ENCODE measurements at regions not wholly inside any gene's neighbourhood (a gene's known extent, or its start where the extent isn't known, plus 50 kb on each side); places are given as distances from the start of the nearest gene placed in this dataset.

DNA sequence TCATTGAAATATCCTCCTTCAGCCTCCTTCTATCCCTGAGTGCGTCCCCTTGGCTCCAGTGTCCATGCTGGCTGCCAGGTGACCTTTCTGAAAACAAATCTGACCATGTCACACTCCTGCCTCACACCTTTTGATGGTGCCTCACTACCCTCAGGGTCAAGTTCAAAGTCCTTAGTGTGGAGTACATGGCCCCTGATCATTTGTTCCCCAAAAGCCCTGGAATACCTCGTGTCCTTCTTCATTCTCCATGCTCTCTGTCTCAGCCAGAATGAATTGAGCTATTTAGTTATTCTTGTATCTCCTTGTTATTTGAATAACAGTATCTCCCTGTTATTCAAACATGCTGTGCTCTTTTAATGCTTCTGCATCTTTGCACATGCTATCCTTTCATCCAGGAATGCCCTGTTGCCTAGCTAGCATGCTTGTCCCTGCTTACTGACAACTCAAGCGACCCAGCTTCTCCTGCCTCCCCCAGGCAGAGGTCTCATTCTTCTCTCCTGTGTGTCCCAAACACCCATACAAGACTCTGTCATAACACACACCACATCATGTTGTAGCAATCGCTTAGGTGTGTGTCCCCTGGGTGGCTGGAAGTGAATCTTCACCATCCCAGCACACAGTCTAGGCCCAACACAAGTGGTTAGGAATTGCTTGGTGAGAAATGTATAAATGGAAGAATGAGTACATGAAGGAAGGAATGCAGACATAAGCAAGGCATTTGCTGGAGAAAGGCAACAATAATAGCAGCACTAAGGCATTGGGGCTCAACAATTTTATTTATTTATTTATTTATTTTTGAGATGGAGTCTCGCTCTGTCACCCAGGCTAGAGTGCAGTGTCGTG lies 144.0 kb downstream of the DDX1 start:
- DNase-seq (ENCODE audit: low read depth) = no peak
- TF ChIP-seq, protein P1, sequence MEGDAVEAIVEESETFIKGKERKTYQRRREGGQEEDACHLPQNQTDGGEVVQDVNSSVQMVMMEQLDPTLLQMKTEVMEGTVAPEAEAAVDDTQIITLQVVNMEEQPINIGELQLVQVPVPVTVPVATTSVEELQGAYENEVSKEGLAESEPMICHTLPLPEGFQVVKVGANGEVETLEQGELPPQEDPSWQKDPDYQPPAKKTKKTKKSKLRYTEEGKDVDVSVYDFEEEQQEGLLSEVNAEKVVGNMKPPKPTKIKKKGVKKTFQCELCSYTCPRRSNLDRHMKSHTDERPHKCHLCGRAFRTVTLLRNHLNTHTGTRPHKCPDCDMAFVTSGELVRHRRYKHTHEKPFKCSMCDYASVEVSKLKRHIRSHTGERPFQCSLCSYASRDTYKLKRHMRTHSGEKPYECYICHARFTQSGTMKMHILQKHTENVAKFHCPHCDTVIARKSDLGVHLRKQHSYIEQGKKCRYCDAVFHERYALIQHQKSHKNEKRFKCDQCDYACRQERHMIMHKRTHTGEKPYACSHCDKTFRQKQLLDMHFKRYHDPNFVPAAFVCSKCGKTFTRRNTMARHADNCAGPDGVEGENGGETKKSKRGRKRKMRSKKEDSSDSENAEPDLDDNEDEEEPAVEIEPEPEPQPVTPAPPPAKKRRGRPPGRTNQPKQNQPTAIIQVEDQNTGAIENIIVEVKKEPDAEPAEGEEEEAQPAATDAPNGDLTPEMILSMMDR (IDR thresholded peaks at IDR 0.05; ENCODE audit: control insufficient read depth, extremely low read depth, insufficient read depth) = no peak

DNA sequence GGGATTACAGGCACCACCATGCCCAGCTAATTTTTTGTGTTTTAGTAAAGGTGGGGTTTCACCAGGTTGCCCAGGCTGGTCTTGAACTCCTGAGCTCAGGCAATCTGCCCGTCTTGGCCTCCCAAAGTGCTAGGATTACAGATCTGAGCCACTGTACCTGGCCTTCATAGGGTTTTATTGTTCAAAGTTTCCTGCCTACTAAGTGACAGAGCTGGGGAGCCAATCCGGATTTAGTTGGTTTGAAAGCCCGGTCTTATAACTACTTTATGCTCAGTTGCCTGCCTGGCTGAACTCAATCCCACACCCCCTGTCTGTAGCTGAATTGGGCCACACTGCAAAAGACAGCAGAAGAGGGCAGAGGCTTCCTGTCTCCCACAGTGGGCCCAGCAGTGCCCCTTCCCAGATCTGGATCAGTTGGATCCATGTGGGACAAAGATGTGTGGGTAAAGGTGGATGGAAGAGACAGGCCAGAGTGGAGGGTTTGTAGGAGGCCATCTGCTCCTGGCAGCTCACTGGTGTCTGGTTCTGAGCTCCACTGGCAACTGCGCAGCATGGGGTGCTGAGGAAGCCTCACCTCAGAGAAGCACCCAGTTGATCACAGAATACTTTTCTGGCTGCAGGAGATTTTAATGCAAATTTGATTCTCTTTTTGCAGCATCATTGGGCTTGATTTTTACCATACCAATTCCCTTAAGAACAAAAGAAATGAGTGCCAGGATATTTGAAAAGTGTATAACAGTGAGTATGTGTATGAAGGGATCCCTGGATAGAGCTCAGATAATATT lies 144.9 kb downstream of the DDX1 start:
- TF ChIP-seq, protein P1 (IDR thresholded peaks at IDR 0.05; ENCODE audit: control insufficient read depth, extremely low read depth, insufficient read depth) = no peak
- H3K4me3 ChIP-seq (ENCODE audit: low read depth, low read length) = no peak overlapping the region
- no peak for DNase-seq (ENCODE audit: low read depth)

More for the DNA sequence above, 144.0 kb downstream of the DDX1 start:
- H3K4me3 ChIP-seq (ENCODE audit: low read depth, low read length) = no peak overlapping the region

DNA sequence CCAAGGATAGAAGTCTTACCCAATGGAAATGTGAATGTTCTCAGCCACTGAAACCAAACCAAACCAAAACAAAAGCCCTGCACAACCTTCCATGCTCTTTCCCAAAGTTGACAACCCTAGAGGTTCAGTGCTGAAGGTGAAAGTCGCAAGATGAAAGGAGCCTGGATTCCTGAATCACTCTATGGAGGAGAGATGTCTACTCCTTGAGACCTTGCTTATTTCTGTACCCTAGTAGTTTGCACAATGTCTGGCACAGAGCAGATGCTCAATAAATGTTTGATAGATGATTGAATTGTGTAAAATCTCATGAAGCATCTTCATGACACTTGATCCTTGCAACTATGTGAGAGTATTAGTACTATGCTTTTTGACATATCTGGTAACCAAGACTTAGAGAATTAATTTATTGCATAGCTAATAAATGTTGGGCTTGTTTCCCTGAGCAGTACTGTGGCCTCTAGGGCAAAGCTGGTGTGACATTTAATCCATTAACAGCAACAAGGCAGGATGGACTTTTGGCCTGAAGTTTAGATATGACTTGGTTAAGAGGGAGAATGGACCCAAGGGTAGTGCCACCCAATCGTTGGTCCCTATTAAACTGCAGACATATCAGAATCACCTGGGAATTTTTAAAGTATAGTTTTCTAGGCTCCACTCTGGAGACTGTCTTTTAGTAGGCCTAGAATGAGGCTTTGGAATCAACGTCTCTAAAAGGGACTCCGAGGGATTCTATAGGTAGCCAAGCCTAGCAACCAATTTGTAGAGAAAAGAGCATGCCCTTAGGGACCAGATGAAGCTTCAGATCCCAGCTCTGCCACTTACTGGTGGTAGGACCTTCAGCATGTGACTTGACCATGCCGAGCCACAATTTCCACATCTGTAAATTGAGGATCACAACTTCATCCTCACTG lies 145.9 kb downstream of the DDX1 start:
- TF ChIP-seq, protein P1 (IDR thresholded peaks at IDR 0.05; ENCODE audit: control insufficient read depth, extremely low read depth, insufficient read depth) = no peak
- DNase-seq (ENCODE audit: low read depth) = no peak
- no peak overlapping the region for H3K4me3 ChIP-seq (ENCODE audit: low read depth, low read length)

DNA sequence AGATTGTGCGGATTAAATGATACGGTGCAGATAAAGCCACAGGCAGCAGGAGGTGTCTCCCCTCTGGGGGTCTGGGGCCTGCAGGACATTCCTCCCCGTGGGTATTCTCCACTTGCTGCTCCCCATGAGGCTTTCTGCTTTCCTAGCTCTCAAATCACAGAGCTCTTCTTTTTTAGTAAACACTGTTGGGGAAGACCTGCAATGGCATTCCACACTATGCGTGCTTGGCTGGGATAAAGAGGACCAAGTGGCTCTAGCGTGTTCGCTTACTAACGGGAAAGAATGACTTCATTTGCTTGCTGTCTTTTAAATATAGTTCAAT lies 146.5 kb downstream of the DDX1 start:
- TF ChIP-seq, protein P1 (IDR thresholded peaks at IDR 0.05; ENCODE audit: control insufficient read depth, extremely low read depth, insufficient read depth) = no peak
- no peak overlapping the region for H3K4me3 ChIP-seq (ENCODE audit: low read depth, low read length)

DNA sequence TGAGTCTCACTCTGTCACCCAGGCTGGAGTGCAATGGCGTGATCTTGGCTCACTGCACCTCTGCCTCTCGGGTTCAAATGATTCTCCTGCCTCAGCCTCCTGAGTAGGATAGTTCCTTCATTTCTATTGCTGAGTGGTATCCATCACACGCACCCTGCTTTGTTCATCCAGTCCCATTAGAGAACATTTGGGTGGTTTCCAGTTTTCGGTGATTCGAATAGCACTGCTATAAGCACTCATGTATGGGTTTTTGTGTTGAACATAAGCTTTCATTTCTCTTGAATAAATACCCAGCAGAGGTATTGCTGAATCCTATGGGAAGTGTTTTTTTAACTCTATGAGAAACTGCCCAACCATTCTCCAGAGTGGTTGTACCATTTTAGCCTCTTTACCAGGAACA lies 147.3 kb downstream of the DDX1 start:
- no peak for DNase-seq (ENCODE audit: low read depth)
- TF ChIP-seq, protein P1 (IDR thresholded peaks at IDR 0.05; ENCODE audit: control insufficient read depth, extremely low read depth, insufficient read depth) = no peak
- no peak overlapping the region for H3K4me3 ChIP-seq (ENCODE audit: low read depth, low read length)

More for the DNA sequence above, 146.5 kb downstream of the DDX1 start:
- DNase-seq (ENCODE audit: low read depth) = no peak

DNA sequence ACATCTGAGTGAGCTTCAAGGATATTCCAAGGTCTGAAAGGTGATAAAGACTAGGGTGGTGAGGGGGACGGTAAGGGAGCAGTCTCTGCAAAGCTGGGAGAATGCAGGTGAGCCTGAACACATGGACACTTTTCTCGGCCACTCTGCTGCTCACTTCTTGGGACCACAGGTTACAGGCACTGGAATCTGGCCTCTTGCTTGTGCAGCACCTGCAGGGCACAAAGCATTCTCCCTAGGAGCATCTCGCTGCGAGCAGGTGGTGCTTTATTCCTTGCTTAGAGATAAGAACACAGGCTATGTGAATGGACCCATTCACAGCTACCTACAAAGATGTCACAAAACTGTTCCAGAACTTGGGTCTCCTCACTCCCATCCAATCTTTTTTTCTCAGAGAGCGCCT lies 153.2 kb downstream of the DDX1 start:
- TF ChIP-seq, protein P1 (IDR thresholded peaks at IDR 0.05; ENCODE audit: control insufficient read depth, extremely low read depth, insufficient read depth) = no peak
- no peak overlapping the region for H3K4me3 ChIP-seq (ENCODE audit: low read depth, low read length)
- no peak for DNase-seq (ENCODE audit: low read depth)

Measured in LNCaP clone FGC (cell line).